ENCODE measurements at regions not wholly inside any gene's neighbourhood (a gene's known extent, or its start where the extent isn't known, plus 50 kb on each side); places are given as distances from the start of the nearest gene placed in this dataset.

- TF ChIP-seq, protein P1, sequence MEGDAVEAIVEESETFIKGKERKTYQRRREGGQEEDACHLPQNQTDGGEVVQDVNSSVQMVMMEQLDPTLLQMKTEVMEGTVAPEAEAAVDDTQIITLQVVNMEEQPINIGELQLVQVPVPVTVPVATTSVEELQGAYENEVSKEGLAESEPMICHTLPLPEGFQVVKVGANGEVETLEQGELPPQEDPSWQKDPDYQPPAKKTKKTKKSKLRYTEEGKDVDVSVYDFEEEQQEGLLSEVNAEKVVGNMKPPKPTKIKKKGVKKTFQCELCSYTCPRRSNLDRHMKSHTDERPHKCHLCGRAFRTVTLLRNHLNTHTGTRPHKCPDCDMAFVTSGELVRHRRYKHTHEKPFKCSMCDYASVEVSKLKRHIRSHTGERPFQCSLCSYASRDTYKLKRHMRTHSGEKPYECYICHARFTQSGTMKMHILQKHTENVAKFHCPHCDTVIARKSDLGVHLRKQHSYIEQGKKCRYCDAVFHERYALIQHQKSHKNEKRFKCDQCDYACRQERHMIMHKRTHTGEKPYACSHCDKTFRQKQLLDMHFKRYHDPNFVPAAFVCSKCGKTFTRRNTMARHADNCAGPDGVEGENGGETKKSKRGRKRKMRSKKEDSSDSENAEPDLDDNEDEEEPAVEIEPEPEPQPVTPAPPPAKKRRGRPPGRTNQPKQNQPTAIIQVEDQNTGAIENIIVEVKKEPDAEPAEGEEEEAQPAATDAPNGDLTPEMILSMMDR (conservative IDR thresholded peaks at IDR 0.05 in 1 of 2, IDR thresholded peaks at IDR 0.05 in 1 of 2; ENCODE audit: extremely low read depth in 1 of 2, insufficient read depth in 1 of 2, low read depth in 1 of 2, low read length in 2 of 2): no peak
- no peak for TF ChIP-seq EZH2 (IDR thresholded peaks at IDR 0.05; ENCODE audit: borderline replicate concordance, low read length)
Measured at GRCh38 chr12:59874781-59875180, 279.0 kb downstream of the SLC16A7 start.

Measured in mammary epithelial cell (primary cell).